ENCODE measurements at regions not wholly inside any gene's neighbourhood (a gene's known extent, or its start where the extent isn't known, plus 50 kb on each side); places are given as distances from the start of the nearest gene placed in this dataset.
"Not testable (repeated sequence)": the region's sequence is repeated elsewhere in the genome, so short reads cannot be mapped to it uniquely, and the experiment has no call there.

DNA sequence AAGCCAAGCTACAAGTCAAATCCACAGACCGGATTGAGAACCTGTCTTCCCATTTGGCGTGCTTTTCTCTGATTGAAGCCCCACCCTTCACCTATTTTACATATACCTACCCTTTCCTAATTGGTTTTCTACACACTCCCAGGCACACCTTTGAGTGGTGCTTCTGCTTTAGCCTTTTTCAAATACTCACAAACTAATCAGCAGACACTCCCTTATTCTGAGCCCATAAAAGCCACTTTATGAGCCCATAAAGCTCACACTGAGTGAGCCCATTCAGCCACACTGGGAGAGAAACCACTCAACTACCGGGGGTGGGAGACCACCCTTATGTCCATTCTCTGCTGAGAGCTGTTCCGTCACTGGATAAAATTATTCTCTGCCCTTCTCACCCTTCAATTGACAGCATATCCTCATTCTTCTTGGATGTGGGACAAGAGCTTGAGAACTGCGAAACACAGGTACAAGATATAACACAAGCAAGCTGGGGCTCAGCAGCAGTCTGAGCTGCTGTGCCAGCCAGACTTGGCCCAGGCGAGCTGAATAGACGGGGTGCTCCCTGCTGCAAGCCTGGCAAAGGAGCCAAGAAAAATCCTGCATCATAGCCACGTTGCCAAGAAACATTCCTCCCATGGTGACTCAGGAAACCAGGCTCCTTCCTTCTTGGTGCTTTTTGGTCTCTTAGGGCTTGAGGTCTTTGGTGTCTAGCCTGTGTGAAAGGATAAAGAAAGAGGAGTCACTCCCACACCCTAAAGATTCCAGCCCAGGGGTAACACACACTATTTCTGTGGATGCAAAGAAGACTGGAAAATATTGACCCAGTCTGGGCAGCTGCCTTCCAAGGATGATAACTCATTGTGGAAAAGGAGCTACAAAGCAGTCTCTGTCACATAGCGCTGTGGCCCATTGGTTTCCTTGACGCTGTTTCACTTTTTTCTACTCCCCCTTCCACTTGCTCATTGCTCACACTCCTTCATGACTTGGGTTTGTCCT lies 609.7 kb downstream of the MCTP2 start:
- no peak for DNase-seq (ENCODE audit: low read depth in 2 of 2)

GRCh38 chr15:94843060-94843459 lies 611.7 kb downstream of the MCTP2 start:
- no peak for DNase-seq (ENCODE audit: low read depth in 2 of 2)

DNA sequence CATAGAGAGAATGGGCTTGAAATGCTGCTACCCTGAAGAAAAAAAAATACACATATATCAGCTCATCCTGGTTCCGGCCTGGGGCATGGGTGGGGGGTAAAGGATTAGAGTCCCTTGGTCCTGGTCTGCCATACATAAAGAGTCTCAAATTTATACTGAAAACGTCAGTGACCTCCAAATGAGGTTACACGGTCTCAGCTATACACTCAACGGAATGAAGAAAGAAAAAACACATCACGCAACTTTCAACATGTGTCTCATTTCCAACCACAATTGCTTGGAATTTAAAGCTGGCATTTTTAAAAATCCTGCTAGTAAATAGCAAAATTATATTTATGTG lies 612.8 kb downstream of the MCTP2 start:
- no peak for DNase-seq (ENCODE audit: low read depth in 2 of 2)

DNA sequence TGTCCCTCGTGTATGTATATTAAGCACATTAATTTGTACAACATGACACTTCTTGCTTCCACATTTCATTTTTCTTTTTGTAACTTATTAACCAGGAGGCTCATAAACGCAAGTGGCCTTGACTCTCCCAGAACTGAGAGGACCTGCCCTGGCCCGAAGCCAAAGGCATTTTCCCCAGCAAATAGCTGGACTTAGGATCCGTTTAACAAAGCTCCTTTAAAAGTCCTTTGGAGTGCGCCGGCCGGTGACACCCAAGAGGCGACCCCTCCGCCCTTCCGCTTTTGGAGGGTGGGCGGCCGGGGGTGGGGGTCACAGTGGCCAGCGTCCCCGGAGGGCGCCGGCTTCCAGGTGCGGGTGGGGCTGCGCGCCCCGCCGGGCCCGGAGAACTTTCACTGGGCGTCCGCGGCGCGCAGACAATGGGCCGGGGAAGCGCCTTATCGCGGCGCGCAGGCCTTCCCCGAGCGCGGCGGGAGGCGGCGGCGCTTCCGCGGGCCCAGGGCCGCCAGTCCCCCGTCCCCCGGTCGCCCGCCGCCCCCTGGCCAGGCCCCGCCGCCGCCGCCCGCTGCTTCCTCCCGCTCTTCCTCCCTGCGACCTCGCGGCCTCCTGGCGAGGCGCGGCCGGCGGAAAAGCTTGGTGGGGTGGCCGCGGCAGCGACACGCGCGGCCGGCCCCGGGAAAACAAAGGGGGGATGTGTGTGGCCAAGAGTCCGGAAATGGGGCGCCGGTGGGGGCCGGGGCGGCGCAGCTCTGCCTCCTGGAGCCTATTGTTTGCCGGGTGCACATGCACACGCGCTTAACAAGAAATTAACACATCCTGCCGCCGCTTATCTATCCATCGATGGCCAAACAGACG lies 613.4 kb downstream of the MCTP2 start:
- no peak for DNase-seq (ENCODE audit: low read depth in 2 of 2)

- DNase-seq (ENCODE audit: low read depth in 2 of 2) = no peak
Measured at GRCh38 chr15:94845390-94845716, 614.0 kb downstream of the MCTP2 start.

DNA sequence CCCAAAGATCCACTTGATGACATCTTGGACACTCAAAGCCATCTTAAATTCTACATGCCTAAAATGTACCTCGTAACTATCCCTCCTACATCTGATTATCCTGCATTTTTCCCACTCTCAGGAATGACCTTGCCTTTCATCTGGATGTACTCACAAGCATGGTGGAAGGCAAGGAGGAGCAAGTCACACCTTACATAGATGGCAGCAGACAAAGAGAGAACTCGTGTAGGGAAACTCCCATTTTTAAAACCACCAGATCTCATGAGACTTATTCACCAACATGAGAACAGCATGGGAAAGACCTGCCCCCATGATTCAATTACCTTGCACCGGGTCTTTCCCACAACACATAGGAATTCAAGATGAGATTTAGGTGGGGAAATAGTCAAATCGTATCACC lies 616.0 kb downstream of the MCTP2 start:
- DNase-seq (ENCODE audit: low read depth in 2 of 2) = no peak

DNA sequence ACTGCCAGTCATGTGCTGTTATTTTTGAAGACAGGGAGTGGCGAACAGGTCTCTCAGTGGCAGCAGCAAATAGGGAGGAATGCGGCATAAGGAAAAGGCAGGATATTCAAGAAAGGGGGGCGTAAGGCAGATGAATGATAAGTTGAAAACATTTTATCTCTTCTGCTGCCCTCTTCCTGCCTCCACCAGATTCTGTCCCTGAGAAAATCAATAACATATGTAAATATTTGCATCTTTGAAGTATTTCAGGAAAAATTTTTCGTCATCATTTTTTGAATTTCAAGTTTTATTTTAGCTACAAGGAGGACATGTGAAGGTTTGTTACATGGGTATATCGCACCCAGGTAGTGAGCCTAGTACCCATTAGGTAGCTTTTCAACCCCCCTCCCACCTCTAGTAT lies 616.7 kb downstream of the MCTP2 start:
- DNase-seq (ENCODE audit: low read depth in 2 of 2) = no peak

DNA sequence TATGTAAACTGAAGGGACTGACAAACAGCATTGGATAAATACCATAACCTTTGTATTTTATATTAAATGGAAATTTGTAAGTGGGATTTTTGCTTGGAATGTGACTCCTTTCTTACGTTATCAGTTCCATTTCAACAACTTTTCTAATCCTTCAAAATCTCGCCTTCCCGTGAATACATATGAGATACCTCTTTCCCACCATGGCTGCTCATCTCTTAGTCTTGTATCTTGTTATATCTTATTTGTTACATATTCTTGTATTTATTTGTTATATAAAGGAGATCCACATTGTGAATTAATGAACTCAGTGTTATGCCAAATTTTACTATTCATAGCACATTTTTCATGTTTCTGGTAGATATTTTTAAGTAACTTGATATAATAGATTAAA lies 623.7 kb downstream of the MCTP2 start:
- DNase-seq (ENCODE audit: low read depth in 2 of 2) = no peak

- DNase-seq (ENCODE audit: low read depth in 2 of 2) = no peak
Measured at GRCh38 chr15:94855409-94856266, 624.3 kb downstream of the MCTP2 start.

DNA sequence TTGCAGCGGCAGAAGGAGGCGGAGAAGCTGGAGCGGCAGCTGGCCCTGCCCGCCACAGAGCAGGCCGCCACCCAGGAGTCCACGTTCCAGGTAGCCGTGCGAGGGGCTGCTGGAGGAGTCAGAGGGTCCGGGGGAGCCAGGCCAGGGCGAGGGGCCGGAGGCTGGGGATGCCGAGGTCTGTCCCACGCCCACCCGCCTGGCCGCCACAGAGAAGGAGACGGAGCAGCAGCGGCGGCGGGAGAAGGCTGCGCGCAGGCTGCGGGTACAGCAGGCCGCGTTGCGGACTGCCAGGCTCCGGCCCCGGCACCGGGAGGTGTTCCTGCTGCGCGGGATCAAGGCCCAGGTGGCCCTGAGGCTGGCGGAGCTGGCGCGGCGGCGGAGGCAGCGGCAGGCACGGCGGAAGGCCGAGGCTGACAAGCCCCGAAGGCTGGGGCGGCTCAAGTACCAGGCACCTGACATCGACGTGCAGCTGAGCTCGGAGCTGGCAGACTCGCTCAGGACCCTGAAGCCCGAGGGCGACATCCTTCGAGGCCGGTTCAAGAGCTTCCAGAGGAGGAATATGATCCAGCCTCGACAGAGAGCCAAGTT lies 625.0 kb downstream of the MCTP2 start:
- no peak for DNase-seq (ENCODE audit: low read depth in 2 of 2)

DNA sequence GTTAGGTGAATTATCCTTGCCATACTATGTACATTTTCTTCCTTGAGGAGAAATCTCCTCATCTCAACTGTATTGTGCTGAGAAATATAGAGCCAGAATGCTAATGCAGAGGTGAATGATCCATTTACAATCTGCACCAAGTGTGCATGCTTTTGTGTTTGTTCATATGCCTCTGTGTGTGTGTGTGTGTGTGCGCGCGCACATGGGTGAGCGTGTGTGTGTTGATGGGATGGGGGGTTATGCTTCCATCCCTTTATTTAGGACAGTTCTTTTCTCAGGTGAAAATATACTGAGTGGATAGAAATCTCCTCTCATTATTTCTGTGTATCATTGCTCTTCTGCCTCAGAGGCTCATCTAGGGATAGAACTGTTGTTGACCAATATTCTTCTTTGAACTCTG lies 626.1 kb downstream of the MCTP2 start:
- no peak for DNase-seq (ENCODE audit: low read depth in 2 of 2)

DNA sequence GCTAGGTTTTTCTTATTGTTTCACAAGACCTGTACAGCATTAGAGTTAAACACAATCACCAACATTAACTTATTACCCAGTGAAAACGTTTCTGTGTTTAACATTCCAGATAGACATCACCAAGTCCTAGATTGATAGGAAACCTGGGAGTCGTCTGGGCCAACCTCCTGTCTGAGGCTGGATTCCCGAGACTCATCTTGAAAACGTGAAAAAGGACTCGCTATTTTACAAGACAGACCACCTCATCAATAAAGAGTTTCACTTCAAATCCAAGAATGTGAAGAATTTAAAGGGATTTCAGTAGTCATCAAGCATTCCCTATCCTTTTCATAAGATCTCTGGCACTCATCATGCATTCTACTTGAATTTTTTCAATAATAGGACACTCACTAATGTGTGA lies 626.6 kb downstream of the MCTP2 start:
- no peak for DNase-seq (ENCODE audit: low read depth in 2 of 2)

GRCh38 chr15:94858449-94858848 lies 627.1 kb downstream of the MCTP2 start:
- DNase-seq (ENCODE audit: low read depth in 2 of 2) = no peak

DNA sequence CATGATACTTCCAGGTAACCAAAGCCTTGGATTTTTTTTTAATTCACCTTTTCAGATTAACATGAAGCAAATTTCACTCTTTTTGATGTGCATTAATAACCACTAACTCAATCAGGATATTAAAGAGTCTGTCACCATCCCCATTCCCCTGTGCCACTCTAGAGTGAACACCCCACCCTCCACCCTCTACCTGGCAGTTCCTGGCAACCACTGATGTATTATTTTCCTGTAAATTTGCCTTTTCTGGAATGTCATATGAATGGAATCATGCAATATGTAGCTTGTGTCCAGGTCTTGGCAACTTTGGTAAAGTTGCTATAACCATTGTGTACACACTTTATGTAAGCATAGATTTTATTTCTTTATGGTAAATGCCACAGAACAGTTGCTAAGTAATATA lies 627.6 kb downstream of the MCTP2 start:
- no peak for DNase-seq (ENCODE audit: low read depth in 2 of 2)

GRCh38 chr15:94864600-94864999 lies 633.2 kb downstream of the MCTP2 start:
- DNase-seq (ENCODE audit: low read depth in 2 of 2) = no peak

GRCh38 chr15:94868265-94868664 lies 636.9 kb downstream of the MCTP2 start:
- not testable (repeated sequence) for DNase-seq (ENCODE audit: low read depth in 2 of 2)

DNA sequence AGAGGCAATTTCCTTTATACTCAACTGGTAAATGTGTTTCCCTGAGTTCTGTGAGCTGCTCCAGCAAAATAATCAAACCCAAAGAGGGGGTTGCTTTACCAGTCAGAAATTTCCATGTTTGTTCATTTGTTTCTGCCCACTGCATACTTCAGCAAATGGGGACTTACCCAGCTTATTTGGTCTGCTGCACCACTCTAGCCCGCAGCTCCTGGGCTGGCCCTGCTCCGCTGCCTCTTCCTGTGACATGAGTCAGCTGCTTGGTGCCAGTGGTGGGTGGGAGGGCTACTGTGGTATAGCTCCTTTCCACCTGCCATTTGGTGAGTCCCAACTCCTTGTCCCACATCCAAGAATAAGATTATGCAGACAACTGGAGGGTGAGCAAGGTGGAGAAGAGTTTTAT lies 644.2 kb downstream of the MCTP2 start:
- no peak for DNase-seq (ENCODE audit: low read depth in 2 of 2)

GRCh38 chr15:94877833-94878232 lies 646.5 kb downstream of the MCTP2 start:
- no peak for DNase-seq (ENCODE audit: low read depth in 2 of 2)

DNA sequence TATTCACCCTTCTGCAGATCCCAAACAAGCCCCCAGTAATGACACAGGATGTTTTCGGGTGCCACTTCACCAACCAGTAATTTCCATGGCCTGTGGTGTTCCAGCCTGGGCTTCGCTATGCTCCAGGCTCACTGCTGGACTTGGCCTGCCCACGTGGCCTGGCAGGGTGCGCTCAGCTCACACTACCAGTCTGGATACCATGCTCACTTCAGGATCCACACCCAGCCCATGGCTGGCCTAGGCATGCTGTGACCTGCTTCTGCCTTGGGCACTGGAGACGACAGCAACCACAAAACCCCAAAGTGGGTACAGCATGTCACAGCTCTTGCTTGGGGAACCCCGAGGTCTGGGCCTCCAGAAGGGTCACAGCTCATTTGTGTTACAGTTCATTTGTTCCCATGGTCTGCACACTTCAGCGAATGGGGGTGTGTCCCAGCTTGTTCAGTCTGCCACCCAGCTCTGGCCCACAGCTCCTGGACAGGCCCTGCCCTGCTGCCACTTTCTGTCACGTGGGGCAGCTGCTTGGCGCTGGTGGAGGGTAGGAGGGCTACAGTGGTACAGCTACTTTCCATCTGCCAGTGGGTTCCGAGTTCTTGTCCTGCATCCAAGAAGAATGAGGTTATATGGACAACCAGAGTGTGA lies 650.8 kb downstream of the MCTP2 start:
- no peak for DNase-seq (ENCODE audit: low read depth in 2 of 2)

GRCh38 chr15:94887391-94887790 lies 656.0 kb downstream of the MCTP2 start:
- no peak for DNase-seq (ENCODE audit: low read depth in 2 of 2)

- DNase-seq (ENCODE audit: low read depth in 2 of 2) = no peak
Measured at GRCh38 chr15:94889153-94889552, 657.8 kb downstream of the MCTP2 start.
